ENCODE measurements at regions not wholly inside any gene's neighbourhood (a gene's known extent, or its start where the extent isn't known, plus 50 kb on each side); places are given as distances from the start of the nearest gene placed in this dataset.

GRCh38 chr2:18198677-18199076, 320.2 kb downstream of the KCNS3 start:
- no peak for DNase-seq (ENCODE audit: low read depth)

DNA sequence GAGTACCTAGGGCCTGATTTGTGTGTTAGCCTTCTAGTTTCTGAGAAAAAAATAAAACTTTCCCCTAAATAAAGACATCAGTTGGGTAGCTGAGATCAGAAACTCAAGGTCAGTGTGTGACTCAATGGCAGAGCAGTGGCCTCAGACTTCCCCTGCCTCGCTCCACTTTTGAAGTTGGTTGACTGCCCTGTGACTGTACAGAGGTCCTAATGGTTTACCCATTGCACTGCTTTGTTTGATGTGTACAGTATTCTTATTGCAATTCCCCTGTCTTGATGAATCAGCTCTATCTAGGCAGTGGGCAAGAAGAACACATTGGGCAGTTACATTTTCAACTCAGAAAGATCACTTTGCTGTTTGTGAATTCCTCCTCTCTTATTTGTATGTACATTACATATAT, 315.7 kb downstream of the KCNS3 start:
- no peak for DNase-seq (ENCODE audit: low read depth)

DNA sequence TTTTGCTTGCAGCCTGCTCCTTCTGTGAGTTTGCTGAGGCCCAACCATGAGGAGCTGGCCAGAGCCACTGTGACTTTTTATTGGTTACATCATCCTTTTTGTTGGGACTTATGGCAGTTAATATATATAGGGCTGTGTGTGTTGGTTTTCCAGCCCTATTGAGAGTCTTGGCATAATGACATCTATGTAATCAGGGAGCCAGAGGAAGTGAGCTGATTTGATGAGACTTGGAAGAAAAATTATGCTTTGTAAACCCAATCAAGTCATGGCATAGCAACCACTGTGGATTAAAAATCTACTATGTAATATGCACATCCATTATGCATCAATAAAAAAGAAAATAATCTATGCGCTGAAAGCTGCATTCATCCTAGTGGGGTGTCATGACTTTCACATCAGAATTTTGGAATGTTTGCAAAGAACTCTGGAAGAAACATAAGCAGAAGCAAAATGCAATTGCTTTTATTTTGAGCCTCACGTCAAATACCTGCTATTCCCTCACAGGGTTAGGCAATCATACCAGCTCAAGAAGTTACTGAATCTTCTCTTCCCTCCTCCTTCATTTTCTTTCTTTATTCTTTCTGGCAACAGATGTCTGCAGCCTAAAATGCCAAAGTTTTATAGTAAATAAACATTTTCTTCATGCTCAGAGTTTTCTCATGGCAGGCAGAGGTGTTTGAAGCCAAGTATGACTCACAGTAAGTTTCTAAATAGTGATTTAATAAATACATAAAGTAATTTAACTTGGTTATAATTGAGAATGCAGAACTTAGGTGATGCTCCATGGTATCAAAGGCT, 308.5 kb downstream of the KCNS3 start:
- no peak for DNase-seq (ENCODE audit: low read depth)

DNA sequence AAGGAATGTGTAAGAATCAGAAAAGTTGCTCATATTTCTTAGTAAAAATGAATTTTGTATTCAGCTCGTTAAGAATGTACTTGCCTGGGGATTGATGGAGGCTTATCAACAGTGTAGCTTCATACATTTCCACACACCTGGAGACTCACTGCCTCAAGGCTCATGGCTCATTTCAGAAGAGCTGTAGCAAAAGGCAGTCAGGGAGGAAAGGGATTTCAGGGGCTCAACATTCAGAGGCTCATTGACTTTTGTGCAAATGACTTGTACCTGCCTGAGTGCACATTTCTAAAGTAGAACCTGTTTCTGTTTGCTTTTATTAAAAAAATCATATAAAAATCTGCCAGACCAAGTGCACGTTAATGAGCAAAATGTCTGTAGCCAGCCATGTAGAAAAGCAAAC, 304.4 kb downstream of the KCNS3 start:
- DNase-seq (ENCODE audit: low read depth) = no peak

DNA sequence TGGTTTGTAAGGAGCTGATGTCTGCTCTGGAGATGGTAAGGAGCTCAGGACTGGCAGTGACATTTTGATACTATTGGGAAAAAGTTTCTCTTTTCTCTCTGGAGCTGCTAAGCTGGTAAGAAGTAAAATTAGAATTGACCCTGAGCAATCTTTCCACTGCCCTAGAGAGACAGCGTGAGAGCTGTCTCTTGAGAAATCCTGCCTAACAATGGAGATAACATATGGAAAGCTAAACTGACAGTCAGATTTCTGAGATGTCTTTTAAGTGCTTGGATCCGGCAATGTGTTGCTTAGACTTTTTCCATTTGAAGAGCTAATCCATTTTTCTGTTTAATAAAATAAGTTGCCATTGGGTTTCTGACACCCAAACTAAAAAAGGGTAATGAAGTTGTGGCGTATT, 302.4 kb downstream of the KCNS3 start:
- no peak for DNase-seq (ENCODE audit: low read depth)

DNA sequence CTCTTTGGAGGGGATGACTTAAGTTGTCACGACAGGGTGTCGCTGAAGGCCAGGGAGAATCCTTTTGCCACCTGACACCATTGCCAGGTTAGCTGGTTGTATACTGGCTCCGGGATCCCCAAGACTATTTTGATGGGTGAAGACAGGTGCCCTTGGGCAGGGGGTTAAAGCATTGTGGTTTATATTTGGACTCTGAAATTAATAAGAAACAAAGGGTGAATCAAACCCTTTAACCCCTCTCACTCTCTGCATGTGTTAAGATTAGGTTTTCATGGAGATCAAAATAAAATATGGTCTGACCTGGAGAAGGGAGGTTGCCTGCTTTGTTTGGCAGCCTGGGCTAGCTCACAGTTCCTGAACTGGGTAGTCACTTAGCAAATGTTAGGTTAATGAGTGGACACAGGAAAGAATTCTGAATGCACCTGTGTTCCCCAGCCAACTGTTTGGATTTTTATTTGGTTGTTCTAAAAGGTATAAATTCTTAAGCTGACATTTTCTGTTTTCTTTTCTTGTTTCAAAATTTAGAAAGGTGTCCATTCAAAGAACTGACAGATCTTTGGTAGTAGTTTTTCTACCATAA, 301.7 kb downstream of the KCNS3 start:
- DNase-seq (ENCODE audit: low read depth) = no peak

GRCh38 chr2:18178736-18179349, 300.4 kb downstream of the KCNS3 start:
- DNase-seq (ENCODE audit: low read depth) = peak; percentile 54

GRCh38 chr2:18176679-18177215, 298.3 kb downstream of the KCNS3 start:
- DNase-seq (ENCODE audit: low read depth) = peak; percentile 68

GRCh38 chr2:18172607-18173006, 294.1 kb downstream of the KCNS3 start:
- DNase-seq (ENCODE audit: low read depth) = no peak

DNA sequence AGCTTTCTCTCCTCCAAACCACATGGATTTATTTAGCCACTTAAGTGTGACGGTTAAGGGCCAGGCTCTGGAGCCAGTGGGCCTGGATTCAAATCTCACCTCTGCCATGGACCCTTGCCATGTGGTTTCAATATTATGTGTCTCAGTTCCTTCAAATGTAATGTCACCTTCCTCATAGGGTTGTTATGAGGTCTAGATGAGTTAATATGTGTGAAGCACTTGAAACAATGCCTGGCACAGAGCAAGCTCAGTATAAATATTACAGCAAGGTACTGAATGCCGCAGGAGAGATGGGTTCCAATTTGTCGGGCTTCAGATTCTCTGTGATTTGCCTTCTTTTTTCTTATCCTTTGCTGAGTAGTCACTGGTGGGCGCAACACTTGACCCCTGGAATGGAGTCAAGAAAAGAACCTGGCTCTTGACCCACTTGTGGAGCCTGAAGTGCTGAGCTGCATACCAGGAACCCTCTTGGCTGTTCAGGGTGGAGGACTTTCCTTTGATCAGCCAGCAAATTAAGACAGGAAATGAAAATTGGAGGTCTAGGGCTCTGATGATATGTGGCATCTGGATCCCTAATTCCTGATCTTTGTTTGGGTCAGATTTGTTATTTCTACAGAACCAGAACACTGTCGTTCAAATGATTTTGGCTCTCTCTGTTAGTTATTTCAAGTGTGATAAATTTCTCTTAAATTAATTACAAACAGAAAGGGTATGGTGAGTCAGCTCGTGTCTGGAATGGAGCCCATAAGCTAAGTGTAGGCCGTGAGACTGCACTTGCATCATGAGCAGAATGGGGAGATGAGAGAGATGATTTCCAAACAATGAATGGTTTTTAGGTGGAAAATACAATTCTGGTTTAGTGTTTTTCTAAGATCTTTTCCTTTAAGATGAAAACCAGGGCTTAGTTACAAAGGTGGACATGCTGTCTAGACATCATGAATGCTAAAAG, 293.0 kb downstream of the KCNS3 start:
- DNase-seq (ENCODE audit: low read depth) = no peak

GRCh38 chr2:18170642-18171041, 292.2 kb downstream of the KCNS3 start:
- no peak for DNase-seq (ENCODE audit: low read depth)

DNA sequence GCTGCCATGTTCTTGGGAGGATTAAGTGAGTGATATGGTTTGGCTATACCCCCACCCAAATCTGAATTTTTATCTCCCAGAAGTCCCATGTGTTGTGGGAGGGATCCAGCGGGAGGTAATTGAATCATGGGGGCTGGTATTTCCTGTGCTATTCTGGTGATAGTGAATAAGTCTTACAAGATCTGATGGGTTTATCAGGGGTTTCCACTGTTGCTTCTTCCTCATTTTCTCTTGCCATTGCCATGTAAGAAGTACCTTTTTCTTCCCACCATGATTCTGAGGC, 291.4 kb downstream of the KCNS3 start:
- DNase-seq (ENCODE audit: low read depth) = no peak

GRCh38 chr2:18169121-18169892, 290.8 kb downstream of the KCNS3 start:
- no peak for DNase-seq (ENCODE audit: low read depth)

- DNase-seq (ENCODE audit: low read depth) = no peak
Measured at GRCh38 chr2:18167871-18168270, 289.4 kb downstream of the KCNS3 start.

- DNase-seq (ENCODE audit: low read depth) = no peak
Measured at GRCh38 chr2:18161681-18162080, 283.2 kb downstream of the KCNS3 start.

- DNase-seq (ENCODE audit: low read depth) = peak; percentile 15
Measured at GRCh38 chr2:18159896-18160295, 281.4 kb downstream of the KCNS3 start.

DNA sequence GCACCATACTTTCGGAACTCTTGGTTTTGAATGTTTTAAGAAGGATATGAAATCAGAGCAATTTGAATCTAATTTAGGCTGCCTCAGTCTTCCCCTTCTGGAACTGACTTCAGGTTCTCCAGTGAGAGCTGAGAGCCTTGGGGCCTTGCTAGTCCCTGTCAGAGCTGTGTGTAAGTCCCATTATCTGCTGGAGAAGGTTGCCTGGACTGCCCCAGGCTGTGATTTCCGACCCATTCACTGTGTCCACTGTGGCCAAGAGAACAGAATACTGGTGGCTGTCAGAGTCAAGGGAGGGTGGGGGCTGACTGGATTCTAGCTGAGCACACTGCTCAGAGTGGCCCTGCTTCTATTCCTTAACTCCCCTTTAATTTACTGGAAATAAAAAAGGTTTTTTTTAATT, 278.0 kb downstream of the KCNS3 start:
- no peak for DNase-seq (ENCODE audit: low read depth)

- DNase-seq (ENCODE audit: low read depth) = no peak
Measured at GRCh38 chr2:18156002-18156401, 277.5 kb downstream of the KCNS3 start.

DNA sequence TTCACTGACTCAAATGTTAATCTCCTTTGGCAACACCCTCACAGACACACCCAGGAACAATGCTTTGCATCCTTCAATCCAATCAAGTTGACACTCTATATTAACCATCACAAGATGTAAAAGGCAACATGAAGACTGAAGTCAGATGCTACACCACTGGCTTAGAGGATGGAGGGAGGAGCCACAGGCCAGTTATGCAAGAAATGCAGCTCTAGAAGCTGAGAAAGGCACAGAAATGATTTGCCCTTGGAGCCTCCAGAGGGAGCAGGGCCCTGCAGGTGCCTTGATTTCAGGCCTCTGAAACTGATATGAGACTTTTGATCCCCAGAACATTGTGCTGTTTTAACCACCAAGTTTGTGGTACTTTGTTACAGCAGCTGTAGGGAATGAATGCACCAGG, 276.3 kb downstream of the KCNS3 start:
- peak; percentile 36 for DNase-seq (ENCODE audit: low read depth)

DNA sequence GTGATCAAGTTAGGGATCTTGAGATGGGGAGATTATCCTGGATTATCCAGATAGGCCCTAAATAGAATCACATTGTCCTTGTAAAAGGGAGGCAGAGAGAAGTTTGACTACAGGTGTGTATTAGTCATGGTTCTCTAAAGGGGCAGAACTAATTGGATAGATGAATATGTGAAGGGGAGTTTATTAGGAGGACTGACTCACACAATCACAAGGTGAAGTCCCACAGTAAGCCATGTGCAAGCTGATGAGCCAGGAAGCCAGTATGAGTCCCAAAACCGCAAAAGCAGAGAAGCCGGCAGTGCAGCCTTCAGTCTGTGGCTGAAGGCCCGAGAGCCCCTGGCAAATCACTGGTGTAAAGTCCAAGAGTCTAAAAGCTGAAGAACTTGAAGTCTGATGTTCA, 275.8 kb downstream of the KCNS3 start:
- peak; percentile 73 for DNase-seq (ENCODE audit: low read depth)

GRCh38 chr2:18153741-18154140, 275.3 kb downstream of the KCNS3 start:
- peak; percentile 22 for DNase-seq (ENCODE audit: low read depth)
